Astrocyte of the spinal cord (primary cell): ENCODE measurements at regions not wholly inside any gene's neighbourhood (a gene's known extent, or its start where the extent isn't known, plus 50 kb on each side); places are given as distances from the start of the nearest gene placed in this dataset.

Experiments used
- DNase-seq: peaks from one replicate; pipeline ENCODE4 v3.0.0; 2011; ENCODE audit warnings: low read depth, low spot score
- H3K4me3 ChIP-seq: 2 replicates; pipeline ENCODE4 v1.5.1; 2011; ENCODE audit warnings: low read depth, mild to moderate bottlenecking, low read length, moderate library complexity
- CTCF ChIP-seq: IDR thresholded peaks from 2 replicates; pipeline ENCODE4 v1.5.1; 2012; ENCODE audit warnings: low read depth, mild to moderate bottlenecking, low read length, inconsistent platforms
- in situ Hi-C: cut with HindIII; loops from 2 replicates; pipeline ENCODE4 v1.10.0; 2017; ENCODE audit warnings: low sequenced_read_pairs

- in situ Hi-C loops: no loop called here
- no peak for DNase-seq
- no peak for TF ChIP-seq CTCF
These were observed 249.1 kb upstream of the FAM47A start for GRCh38 chrX:34381241-34381640.

GRCh38 chrX:34379891-34380290 lies 247.8 kb upstream of the FAM47A start:
- no peak for DNase-seq
- no peak for TF ChIP-seq CTCF
- in situ Hi-C loops: no loop called here
- H3K4me3 ChIP-seq: no peak overlapping the region

More at GRCh38 chrX:34381241-34381640, 249.1 kb upstream of the FAM47A start:
- H3K4me3 ChIP-seq: no peak overlapping the region

GRCh38 chrX:34377645-34378044 lies 245.5 kb upstream of the FAM47A start:
- in situ Hi-C loops: no loop called here
- no peak for DNase-seq
- TF ChIP-seq CTCF: no peak
- H3K4me3 ChIP-seq: no peak overlapping the region

GRCh38 chrX:34371754-34372153 lies 239.6 kb upstream of the FAM47A start:
- no peak for TF ChIP-seq CTCF
- DNase-seq: no peak
- in situ Hi-C loops: no loop called here
- no peak overlapping the region for H3K4me3 ChIP-seq

GRCh38 chrX:34365471-34365870 lies 233.4 kb upstream of the FAM47A start:
- peak; percentile 37 for DNase-seq
- peak; percentile 37 for TF ChIP-seq CTCF
- in situ Hi-C loops: no loop called here
- H3K4me3 ChIP-seq: no peak overlapping the region

- in situ Hi-C loops: no loop called here
- H3K4me3 ChIP-seq: no peak overlapping the region
- peak; percentile 1 for DNase-seq
- no peak for TF ChIP-seq CTCF
These were observed 218.6 kb upstream of the FAM47A start for GRCh38 chrX:34350561-34351335.
